ENCODE measurements at regions not wholly inside any gene's neighbourhood (a gene's known extent, or its start where the extent isn't known, plus 50 kb on each side); places are given as distances from the start of the nearest gene placed in this dataset.

- Histone ChIP-seq H3K27me3 (ENCODE audit: low read depth) (no peaks in the 10 kb centered on the region), H3K4me3 (no peak overlapping the region), H3K27ac (no peak overlapping the region), H3K9me3 (no peaks in the 10 kb centered on the region), H3K36me3 (no peaks in the 10 kb centered on the region), H3K4me1 (peaks cover 50% of the 10 kb centered on the region)
- TF ChIP-seq CTCF (IDR thresholded peaks at IDR 0.05), result no peak
- ATAC-seq (no peak), DNase-seq (no peak)
- intact Hi-C loops (cut with DNase I), result no loop called here
These were observed 54.4 kb upstream of the KLF3 start for GRCh38 chr4:38609614-38610013.

GRCh38 chr4:38610521-38610920 is 53.5 kb upstream of the KLF3 start:
- intact Hi-C loops (cut with DNase I), result no loop called here
- Histone ChIP-seq H3K4me1 (peaks cover 46% of the 10 kb centered on the region), H3K27me3 (ENCODE audit: low read depth) (no peaks in the 10 kb centered on the region), H3K4me3 (no peak overlapping the region), H3K36me3 (no peaks in the 10 kb centered on the region), H3K9me3 (no peaks in the 10 kb centered on the region), H3K27ac (no peak overlapping the region)
- ATAC-seq, result no peak
- DNase-seq, result no peak
- no peak for TF ChIP-seq CTCF (IDR thresholded peaks at IDR 0.05)

GRCh38 chr4:38610966-38611431 is 53.0 kb upstream of the KLF3 start:
- intact Hi-C loops (cut with DNase I), result no loop called here
- Histone ChIP-seq H3K4me3 (peak overlapping the region; percentile 22), H3K27me3 (ENCODE audit: low read depth) (no peaks in the 10 kb centered on the region), H3K27ac (no peak overlapping the region), H3K36me3 (no peaks in the 10 kb centered on the region), H3K9me3 (no peaks in the 10 kb centered on the region), H3K4me1 (peaks cover 41% of the 10 kb centered on the region)
- DNase-seq, result no peak
- ATAC-seq, result peak; percentile 42 to 72
- no peak for TF ChIP-seq CTCF (IDR thresholded peaks at IDR 0.05)

GRCh38 chr4:38611676-38612075 is 52.3 kb upstream of the KLF3 start:
- no peak overlapping the region for H3K27ac ChIP-seq
- no peaks in the 10 kb centered on the region for H3K36me3 ChIP-seq
- no peak for TF ChIP-seq CTCF (IDR thresholded peaks at IDR 0.05)
- intact Hi-C loops (cut with DNase I), result no loop called here
- no peaks in the 10 kb centered on the region for H3K9me3 ChIP-seq
- DNase-seq (no peak), ATAC-seq (no peak)
- H3K4me1 ChIP-seq, result peaks cover 34% of the 10 kb centered on the region
- H3K4me3 ChIP-seq, result no peak overlapping the region
- no peaks in the 10 kb centered on the region for H3K27me3 ChIP-seq (ENCODE audit: low read depth)

GRCh38 chr4:38612646-38613414 is 51.2 kb upstream of the KLF3 start:
- TF ChIP-seq CTCF (IDR thresholded peaks at IDR 0.05), result no peak
- no peaks in the 10 kb centered on the region for H3K36me3 ChIP-seq
- intact Hi-C loops (cut with DNase I), result no loop called here
- no peak for ATAC-seq
- no peak overlapping the region for H3K27ac ChIP-seq
- peaks cover 33% of the 10 kb centered on the region for H3K4me1 ChIP-seq
- DNase-seq, result no peak
- H3K27me3 ChIP-seq (ENCODE audit: low read depth), result no peaks in the 10 kb centered on the region
- H3K9me3 ChIP-seq, result no peaks in the 10 kb centered on the region
- no peak overlapping the region for H3K4me3 ChIP-seq

Measured in lower lobe of right lung (tissue), 2 donors.